DOHH2 (cell line): ENCODE measurements at regions not wholly inside any gene's neighbourhood (a gene's known extent, or its start where the extent isn't known, plus 50 kb on each side); places are given as distances from the start of the nearest gene placed in this dataset.

Experiments
- CTCF ChIP-seq: fragments of 200-600 bp; sonication (generic); IDR thresholded peaks from one replicate; pipeline ENCODE4 v1.5.1; 2014; ENCODE audit warnings: antibody characterized with exemption, mild to moderate bottlenecking, low read depth, low read length; ENCODE audit not compliant: poor library complexity, severe bottlenecking
- EZH2phosphoT487 ChIP-seq: fragments of 200-600 bp; sonication (generic); IDR thresholded peaks from 2 replicates; pipeline ENCODE4 v1.6.1; 2017; ENCODE audit warnings: borderline replicate concordance, mild to moderate bottlenecking, antibody characterized with exemption, low read length, moderate library complexity, mixed read lengths

DNA sequence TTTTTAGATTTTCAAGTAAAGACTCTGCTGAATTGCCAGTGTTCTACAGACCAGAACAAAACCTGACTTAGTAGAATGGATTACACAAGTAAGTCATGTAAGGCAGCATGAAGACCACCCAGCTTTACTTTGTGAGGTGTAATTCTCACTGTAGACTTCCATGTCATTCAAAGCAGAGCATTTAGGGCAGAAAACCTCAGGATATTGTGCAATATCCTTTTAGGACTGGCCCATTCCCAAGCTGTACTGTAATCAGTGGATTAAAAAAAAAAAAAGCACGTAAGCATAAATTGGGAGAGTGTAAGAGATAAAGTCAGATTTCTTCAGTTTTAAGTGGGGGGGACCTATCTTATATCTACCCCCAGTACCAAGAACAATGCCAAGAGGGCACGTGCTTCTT, 380.5 kb upstream of the PRMT6 start:
- TF ChIP-seq CTCF (no peak), EZH2phosphoT487 (no peak)
